ENCODE measurements at regions not wholly inside any gene's neighbourhood (a gene's known extent, or its start where the extent isn't known, plus 50 kb on each side); places are given as distances from the start of the nearest gene placed in this dataset.
"Not testable (repeated sequence)": the region's sequence is repeated elsewhere in the genome, so short reads cannot be mapped to it uniquely, and the experiment has no call there.

- no peak for TF ChIP-seq EZH2 (IDR thresholded peaks at IDR 0.05; ENCODE audit: borderline replicate concordance, insufficient read depth, low read depth, low read length, poor library complexity, severe bottlenecking)
- TF ChIP-seq CTCF (IDR thresholded peaks at IDR 0.05): no peak
- Histone ChIP-seq H3K79me2 (ENCODE audit: control insufficient read depth, insufficient read depth, low read length) (no peaks in the 10 kb centered on the region), H3K27ac (ENCODE audit: low read length in 2 of 2) (no peak overlapping the region), H3K4me2 (replicated peaks; ENCODE audit: low read depth, low read length, poor library complexity, severe bottlenecking) (no peak overlapping the region), H2AFZ (ENCODE audit: insufficient read depth, low read depth, low read length, poor library complexity, severe bottlenecking) (no peak overlapping the region), H3K9me3 (ENCODE audit: control extremely low read depth in 1 of 3, control insufficient read depth in 2 of 3, insufficient read depth in 1 of 3, low read length in 2 of 3) (no peaks in the 10 kb centered on the region), H3K36me3 (replicated peaks in 1 of 2; ENCODE audit: control extremely low read depth in 1 of 2, control insufficient read depth in 1 of 2, extremely low read depth in 1 of 2, insufficient read depth in 2 of 2, low read length in 1 of 2) (no peaks in the 10 kb centered on the region), H3K4me3 (ENCODE audit: control extremely low read depth in 1 of 5, extremely low read depth in 1 of 5, insufficient read depth in 1 of 5, low read depth in 2 of 5, low read length in 4 of 5) (no peak overlapping the region), H3K27me3 (replicated peaks in 1 of 4; ENCODE audit: control extremely low read depth in 1 of 4, control insufficient read depth in 3 of 4, insufficient read depth in 4 of 4, low read length in 3 of 4) (no peaks in the 10 kb centered on the region), H4K20me1 (ENCODE audit: control insufficient read depth, insufficient read depth, low read length, poor library complexity, severe bottlenecking) (no peaks in the 10 kb centered on the region), H3K9ac (ENCODE audit: low read length) (no peak overlapping the region), H3K4me1 (ENCODE audit: control insufficient read depth in 2 of 2, insufficient read depth in 2 of 2, low read length in 2 of 2) (peaks cover 0 to 4% of the 10 kb centered on the region in 2 donors)
- H3K27ac Mint-ChIP-seq: no peak overlapping the region
- ChIA-PET CTCF (no interaction called here), POLR2A (no interaction called here)
- 95% methylated on average over 3 of the region's 5 CpGs for WGBS (ENCODE audit: insufficient coverage)
- ATAC-seq (ENCODE audit: low read depth) (no peak), DNase-seq (no peak)
- no peak overlapping the region for H3K4me3 Mint-ChIP-seq
- peaks cover 3% of the 10 kb centered on the region for H3K27me3 Mint-ChIP-seq
- intact Hi-C loops (cut with micrococcal nuclease): no loop called here
- peaks cover 7% of the 10 kb centered on the region for H3K4me1 Mint-ChIP-seq
- H3K9me3 Mint-ChIP-seq (ENCODE audit: insufficient read depth): peaks cover under 1% of the 10 kb centered on the region
These were observed 64.9 kb downstream of the COPRS start for GRCh38 chr17:31794111-31794510.

GRCh38 chr17:31793634-31794033, 65.4 kb downstream of the COPRS start:
- POLR2A ChIA-PET; H3K36me3 ChIP-seq (replicated peaks in 1 of 2; ENCODE audit: control extremely low read depth in 1 of 2, control insufficient read depth in 1 of 2, extremely low read depth in 1 of 2, insufficient read depth in 2 of 2, low read length in 1 of 2); H2AFZ ChIP-seq (ENCODE audit: insufficient read depth, low read depth, low read length, poor library complexity, severe bottlenecking); H3K27ac Mint-ChIP-seq; H3K27ac ChIP-seq (ENCODE audit: low read length in 2 of 2); H3K27me3 Mint-ChIP-seq; DNase-seq; H3K9me3 Mint-ChIP-seq (ENCODE audit: insufficient read depth); H3K4me1 Mint-ChIP-seq; H3K4me2 ChIP-seq (replicated peaks; ENCODE audit: low read depth, low read length, poor library complexity, severe bottlenecking); H3K79me2 ChIP-seq (ENCODE audit: control insufficient read depth, insufficient read depth, low read length); ATAC-seq (ENCODE audit: low read depth); H3K27me3 ChIP-seq (replicated peaks in 1 of 4; ENCODE audit: control extremely low read depth in 1 of 4, control insufficient read depth in 3 of 4, insufficient read depth in 4 of 4, low read length in 3 of 4); H3K4me3 ChIP-seq (ENCODE audit: control extremely low read depth in 1 of 5, extremely low read depth in 1 of 5, insufficient read depth in 1 of 5, low read depth in 2 of 5, low read length in 4 of 5); H3K9me3 ChIP-seq (ENCODE audit: control extremely low read depth in 1 of 3, control insufficient read depth in 2 of 3, insufficient read depth in 1 of 3, low read length in 2 of 3); H3K4me1 ChIP-seq (ENCODE audit: control insufficient read depth in 2 of 2, insufficient read depth in 2 of 2, low read length in 2 of 2); intact Hi-C loops (cut with micrococcal nuclease); H3K9ac ChIP-seq (ENCODE audit: low read length); H3K4me3 Mint-ChIP-seq; H4K20me1 ChIP-seq (ENCODE audit: control insufficient read depth, insufficient read depth, low read length, poor library complexity, severe bottlenecking); CTCF ChIA-PET: not testable (repeated sequence)
- no CpG with 5 or more reads among the region's 7 CpGs for WGBS (ENCODE audit: insufficient coverage)
